NOMO-1 treated with dmso at 0.1 percent for 144 hours (cell line): ENCODE measurements at regions not wholly inside any gene's neighbourhood (a gene's known extent, or its start where the extent isn't known, plus 50 kb on each side); places are given as distances from the start of the nearest gene placed in this dataset.

Experiments used
- DNase-seq: peaks from one replicate; lab custom pipeline; 2025; ENCODE audit not compliant: unreplicated experiment; lab: John Stamatoyannopoulos, UW

DNA sequence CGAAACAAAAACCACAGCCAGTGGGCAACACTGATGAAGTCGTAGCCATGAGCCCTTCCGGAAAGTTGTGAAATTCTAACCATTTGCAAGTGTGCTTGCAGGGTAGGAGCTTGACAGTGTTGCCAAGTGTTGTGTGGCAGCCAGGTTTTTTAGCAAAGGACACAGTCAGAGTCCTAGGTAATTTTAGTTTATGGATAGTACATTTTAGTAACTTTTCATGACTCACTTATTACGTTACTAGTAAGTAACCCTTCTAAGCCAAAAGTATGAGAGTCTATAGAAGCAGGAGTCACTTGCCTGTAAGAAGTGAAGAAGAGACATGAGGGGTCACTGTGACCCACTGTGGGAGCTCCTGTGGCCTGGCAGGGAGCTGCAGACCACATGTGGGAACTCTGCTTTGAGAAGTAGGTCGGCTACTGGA lies 54.8 kb upstream of the ADPGK start:
- peak; percentile 79 for DNase-seq

DNA sequence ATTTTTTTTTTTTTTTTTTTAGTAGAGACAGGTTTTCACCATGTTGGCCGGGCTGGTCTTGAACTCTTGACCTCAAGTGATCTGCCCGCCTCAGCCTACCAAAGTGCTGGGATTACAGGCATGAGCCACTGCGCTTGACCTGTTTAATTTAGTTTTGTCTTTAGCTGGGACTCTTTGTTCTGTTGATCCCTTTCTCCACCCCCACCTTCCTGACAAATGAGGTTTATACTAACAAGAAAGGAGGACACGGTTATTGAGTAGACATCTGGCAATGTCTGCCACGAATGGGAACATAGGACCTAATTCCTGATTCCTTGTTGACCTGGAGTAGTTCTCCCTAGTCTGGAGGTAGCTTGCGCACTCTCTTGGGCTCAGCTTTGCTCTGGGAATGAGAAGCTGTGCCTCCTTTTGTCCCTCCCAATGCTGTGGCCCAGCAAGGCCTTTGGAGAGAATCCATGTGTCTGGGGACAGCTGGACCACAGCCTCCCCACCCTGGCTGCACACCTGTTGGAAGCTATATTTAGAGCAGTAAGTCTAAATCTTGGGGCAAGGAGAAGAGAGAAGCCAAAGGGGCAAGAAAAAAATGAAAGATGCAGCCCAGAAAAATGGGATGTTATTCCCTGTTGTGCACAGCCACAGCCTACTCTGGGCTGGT lies 53.2 kb upstream of the ADPGK start:
- DNase-seq = no peak

GRCh38 chr15:72835294-72835890 lies 51.8 kb upstream of the ADPGK start:
- DNase-seq = no peak

DNA sequence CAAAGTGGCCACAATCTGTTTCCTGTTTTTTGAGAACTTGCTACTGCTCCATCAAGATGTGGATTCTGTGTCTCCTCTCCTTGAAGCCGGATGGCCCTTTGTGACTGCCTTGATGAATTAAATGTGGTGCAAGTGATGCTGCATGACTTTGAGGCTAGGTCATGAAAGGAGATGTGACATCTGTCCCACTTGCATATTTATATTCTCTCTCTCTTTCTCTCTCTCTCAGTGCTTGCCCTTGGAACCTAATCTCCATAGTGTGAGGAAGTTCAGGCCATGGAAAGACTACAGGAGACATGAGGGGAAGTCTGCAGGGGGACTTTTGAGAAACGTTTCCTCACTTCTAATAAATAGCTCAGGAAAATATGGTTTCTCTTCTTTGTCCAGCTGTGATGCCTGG lies 50.0 kb upstream of the ADPGK start:
- DNase-seq = no peak
